Gastroesophageal sphincter (tissue), 3 donors: ENCODE measurements at regions not wholly inside any gene's neighbourhood (a gene's known extent, or its start where the extent isn't known, plus 50 kb on each side); places are given as distances from the start of the nearest gene placed in this dataset.

ENCODE experiments used
- CTCF ChIP-seq, 4 experiments: fragments of 200-600 bp in 2 of 4; fragments of 450-650 bp in 2 of 4; sonication (generic) in 1 of 4; IDR thresholded peaks; one replicate each; pipeline ENCODE4 v1.5.1; 2017 to 2019; ENCODE audit warnings: antibody characterized with exemption in 4 of 4, mild to moderate bottlenecking in 2 of 4, moderate library complexity in 2 of 4
- EP300 ChIP-seq: sonication (generic); formaldehyde crosslinking; IDR thresholded peaks from one replicate; pipeline ENCODE4 v1.6.1; 2017; ENCODE audit warnings: antibody characterized with exemption, mild to moderate bottlenecking
- POLR2A ChIP-seq, 2 donors: fragments of 450-650 bp; IDR thresholded peaks; one replicate each; pipeline ENCODE4 v1.6.1; 2017; ENCODE audit warnings: antibody characterized with exemption in 2 of 2, mild to moderate bottlenecking in 2 of 2, moderate library complexity in 1 of 2
- POLR2AphosphoS5 ChIP-seq: sonication (generic); formaldehyde crosslinking; IDR thresholded peaks from one replicate; pipeline ENCODE4 v1.6.1; 2017; ENCODE audit warnings: antibody characterized with exemption

- TF ChIP-seq CTCF (IDR thresholded peaks at IDR 0.05): no peak
- no peak for TF ChIP-seq POLR2A (IDR thresholded peaks at IDR 0.05)
- no peak for TF ChIP-seq EP300
- no peak for TF ChIP-seq POLR2AphosphoS5
These were observed 88.8 kb upstream of the DIO3 start for GRCh38 chr14:101472518-101472849.
